ENCODE measurements at regions not wholly inside any gene's neighbourhood (a gene's known extent, or its start where the extent isn't known, plus 50 kb on each side); places are given as distances from the start of the nearest gene placed in this dataset.

GRCh38 chr17:13244513-13244912, 226.7 kb upstream of the ELAC2 start:
- no peaks in the 10 kb centered on the region for H3K4me1 Mint-ChIP-seq
- no peak overlapping the region for H3K27ac Mint-ChIP-seq (ENCODE audit: unreplicated experiment)

GRCh38 chr17:13243585-13243984, 225.8 kb upstream of the ELAC2 start:
- no peak overlapping the region for H3K27ac Mint-ChIP-seq (ENCODE audit: unreplicated experiment)
- TF ChIP-seq, protein P1, sequence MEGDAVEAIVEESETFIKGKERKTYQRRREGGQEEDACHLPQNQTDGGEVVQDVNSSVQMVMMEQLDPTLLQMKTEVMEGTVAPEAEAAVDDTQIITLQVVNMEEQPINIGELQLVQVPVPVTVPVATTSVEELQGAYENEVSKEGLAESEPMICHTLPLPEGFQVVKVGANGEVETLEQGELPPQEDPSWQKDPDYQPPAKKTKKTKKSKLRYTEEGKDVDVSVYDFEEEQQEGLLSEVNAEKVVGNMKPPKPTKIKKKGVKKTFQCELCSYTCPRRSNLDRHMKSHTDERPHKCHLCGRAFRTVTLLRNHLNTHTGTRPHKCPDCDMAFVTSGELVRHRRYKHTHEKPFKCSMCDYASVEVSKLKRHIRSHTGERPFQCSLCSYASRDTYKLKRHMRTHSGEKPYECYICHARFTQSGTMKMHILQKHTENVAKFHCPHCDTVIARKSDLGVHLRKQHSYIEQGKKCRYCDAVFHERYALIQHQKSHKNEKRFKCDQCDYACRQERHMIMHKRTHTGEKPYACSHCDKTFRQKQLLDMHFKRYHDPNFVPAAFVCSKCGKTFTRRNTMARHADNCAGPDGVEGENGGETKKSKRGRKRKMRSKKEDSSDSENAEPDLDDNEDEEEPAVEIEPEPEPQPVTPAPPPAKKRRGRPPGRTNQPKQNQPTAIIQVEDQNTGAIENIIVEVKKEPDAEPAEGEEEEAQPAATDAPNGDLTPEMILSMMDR (conservative IDR thresholded peaks at IDR 0.05), result no peak
- H3K9me3 Mint-ChIP-seq, result peaks cover under 1% of the 10 kb centered on the region
- H3K4me3 Mint-ChIP-seq, result no peak overlapping the region
- no peaks in the 10 kb centered on the region for H3K4me1 Mint-ChIP-seq
- H3K27me3 Mint-ChIP-seq (ENCODE audit: low read depth), result no peaks in the 10 kb centered on the region
- H3K36me3 Mint-ChIP-seq (ENCODE audit: low read depth), result no peaks in the 10 kb centered on the region
- DNase-seq (ENCODE audit: low read depth, low spot score), result no peak

More at GRCh38 chr17:13244513-13244912, 226.7 kb upstream of the ELAC2 start:
- no peak for DNase-seq (ENCODE audit: low read depth, low spot score)
- Mint-ChIP-seq H3K36me3 (ENCODE audit: low read depth) (no peaks in the 10 kb centered on the region), H3K27me3 (ENCODE audit: low read depth) (no peaks in the 10 kb centered on the region), H3K4me3 (no peak overlapping the region), H3K9me3 (peaks cover 7% of the 10 kb centered on the region)
- TF ChIP-seq, protein P1 (conservative IDR thresholded peaks at IDR 0.05), result no peak

GRCh38 chr17:13240851-13241250, 223.0 kb upstream of the ELAC2 start:
- no peaks in the 10 kb centered on the region for H3K36me3 Mint-ChIP-seq (ENCODE audit: low read depth)
- no peak overlapping the region for H3K4me3 Mint-ChIP-seq
- no peak for DNase-seq (ENCODE audit: low read depth, low spot score)
- no peak overlapping the region for H3K27ac Mint-ChIP-seq (ENCODE audit: unreplicated experiment)
- TF ChIP-seq, protein P1 (conservative IDR thresholded peaks at IDR 0.05), result no peak
- no peaks in the 10 kb centered on the region for H3K9me3 Mint-ChIP-seq
- no peaks in the 10 kb centered on the region for H3K4me1 Mint-ChIP-seq
- no peaks in the 10 kb centered on the region for H3K27me3 Mint-ChIP-seq (ENCODE audit: low read depth)

DNA sequence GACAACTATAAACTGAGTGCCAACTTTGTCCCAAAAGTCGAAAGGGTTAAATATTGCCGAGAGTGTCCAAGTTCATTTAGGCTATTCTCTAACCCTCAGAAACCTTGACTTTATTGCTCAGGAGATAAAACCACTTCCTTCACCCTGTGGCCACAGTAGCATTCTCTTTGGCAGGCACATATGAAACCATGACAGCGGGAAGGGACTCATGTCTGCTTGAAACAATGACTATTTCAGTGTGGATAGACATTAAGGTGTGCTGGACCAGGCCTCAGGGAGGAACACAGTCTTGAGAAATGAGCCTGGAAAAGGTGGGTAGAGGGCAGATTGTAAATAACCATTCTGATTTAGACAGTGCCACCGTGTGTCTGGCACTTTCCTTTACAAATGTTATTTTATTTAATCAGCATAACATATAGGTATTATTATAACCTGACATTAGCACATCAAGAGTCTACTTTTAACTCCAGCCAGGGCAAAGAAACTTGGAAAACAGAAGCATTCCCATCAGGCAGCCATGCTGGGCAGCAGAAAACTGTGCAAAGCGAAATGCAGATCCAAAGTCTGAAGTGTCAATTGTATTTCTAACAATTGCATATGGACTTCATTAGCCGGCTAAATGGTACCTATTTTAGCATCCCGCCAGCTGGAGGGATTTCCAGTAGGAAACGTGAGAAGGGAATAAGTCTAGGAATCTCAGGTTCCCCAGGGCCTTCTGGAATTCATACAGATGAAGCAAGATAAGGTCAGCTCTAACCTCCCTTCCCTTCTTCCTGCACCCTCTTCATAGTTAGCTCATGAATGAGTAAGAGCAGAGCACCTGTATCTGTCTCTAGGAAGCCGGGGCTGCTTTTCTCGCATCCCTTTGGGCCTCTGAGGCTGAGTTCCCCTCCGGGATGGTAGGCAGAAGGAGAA, 212.8 kb upstream of the ELAC2 start:
- H3K27ac Mint-ChIP-seq (ENCODE audit: unreplicated experiment), result no peak overlapping the region

DNA sequence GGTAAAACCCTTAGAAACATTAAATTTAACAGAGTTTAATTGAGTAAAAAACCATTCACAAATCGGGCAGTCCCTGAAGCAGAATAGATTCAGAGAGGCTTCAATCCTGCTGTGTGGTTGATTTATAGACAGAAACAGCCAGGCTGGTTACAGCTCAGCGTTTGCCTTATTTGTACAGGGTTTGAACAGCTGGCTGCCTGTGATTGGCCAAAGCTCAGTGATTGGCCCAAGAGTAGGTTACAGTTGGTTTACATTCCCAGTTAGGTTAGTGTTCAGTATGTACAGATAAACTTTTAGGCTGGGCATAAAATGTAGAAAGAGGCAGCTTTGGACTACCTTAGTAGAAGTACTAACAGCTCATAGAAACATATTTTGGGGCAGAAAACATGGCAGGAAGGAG, 210.4 kb upstream of the ELAC2 start:
- no peaks in the 10 kb centered on the region for H3K4me1 Mint-ChIP-seq
- no peaks in the 10 kb centered on the region for H3K36me3 Mint-ChIP-seq (ENCODE audit: low read depth)
- TF ChIP-seq, protein P1 (conservative IDR thresholded peaks at IDR 0.05), result no peak
- H3K27me3 Mint-ChIP-seq (ENCODE audit: low read depth), result no peaks in the 10 kb centered on the region
- no peaks in the 10 kb centered on the region for H3K9me3 Mint-ChIP-seq
- no peak overlapping the region for H3K27ac Mint-ChIP-seq (ENCODE audit: unreplicated experiment)
- DNase-seq (ENCODE audit: low read depth, low spot score), result no peak
- no peak overlapping the region for H3K4me3 Mint-ChIP-seq

More for the DNA sequence above, 212.8 kb upstream of the ELAC2 start:
- Mint-ChIP-seq H3K4me3 (no peak overlapping the region), H3K9me3 (no peaks in the 10 kb centered on the region), H3K4me1 (no peaks in the 10 kb centered on the region), H3K36me3 (ENCODE audit: low read depth) (no peaks in the 10 kb centered on the region), H3K27me3 (ENCODE audit: low read depth) (no peaks in the 10 kb centered on the region)
- TF ChIP-seq, protein P1 (conservative IDR thresholded peaks at IDR 0.05), result no peak
- no peak for DNase-seq (ENCODE audit: low read depth, low spot score)
